ENCODE measurements at regions not wholly inside any gene's neighbourhood (a gene's known extent, or its start where the extent isn't known, plus 50 kb on each side); places are given as distances from the start of the nearest gene placed in this dataset.
"Not testable (repeated sequence)": the region's sequence is repeated elsewhere in the genome, so short reads cannot be mapped to it uniquely, and the experiment has no call there.

GRCh38 chr17:27365329-27365945 lies 71.5 kb downstream of the WSB1 start:
- not testable (repeated sequence) for DNase-seq (ENCODE audit: low spot score)

- DNase-seq (ENCODE audit: low spot score), result no peak
Observed at GRCh38 chr17:27366437-27366836, 72.5 kb downstream of the WSB1 start.

GRCh38 chr17:27367121-27367981 lies 73.4 kb downstream of the WSB1 start:
- DNase-seq (ENCODE audit: low spot score), result no peak

- no peak for DNase-seq (ENCODE audit: low spot score)
Observed at GRCh38 chr17:27368151-27368795, 74.4 kb downstream of the WSB1 start.

- no peak for DNase-seq (ENCODE audit: low spot score)
Observed at GRCh38 chr17:27368980-27369379, 75.1 kb downstream of the WSB1 start.

GRCh38 chr17:27370776-27371175 lies 76.9 kb downstream of the WSB1 start:
- no peak for DNase-seq (ENCODE audit: low spot score)

- not testable (repeated sequence) for DNase-seq (ENCODE audit: low spot score)
Observed at GRCh38 chr17:27373695-27374094, 79.8 kb downstream of the WSB1 start.

- no peak for DNase-seq (ENCODE audit: low spot score)
Observed at GRCh38 chr17:27376637-27377547, 79.4 kb upstream of the KSR1 start.

GRCh38 chr17:27378482-27379175 lies 77.6 kb upstream of the KSR1 start:
- no peak for DNase-seq (ENCODE audit: low spot score)

- peak; percentile 70 for DNase-seq (ENCODE audit: low spot score)
Observed at GRCh38 chr17:27379888-27380533, 76.2 kb upstream of the KSR1 start.

- no peak for DNase-seq (ENCODE audit: low spot score)
Observed at GRCh38 chr17:27380551-27380950, 75.7 kb upstream of the KSR1 start.

- peak; percentile 85 for DNase-seq (ENCODE audit: low spot score)
Observed at GRCh38 chr17:27381007-27381501, 75.2 kb upstream of the KSR1 start.

GRCh38 chr17:27382025-27382424 lies 74.2 kb upstream of the KSR1 start:
- DNase-seq (ENCODE audit: low spot score), result no peak

- DNase-seq (ENCODE audit: low spot score), result no peak
Observed at GRCh38 chr17:27384261-27384701, 72.0 kb upstream of the KSR1 start.

GRCh38 chr17:27384726-27385125 lies 71.5 kb upstream of the KSR1 start:
- no peak for DNase-seq (ENCODE audit: low spot score)

- DNase-seq (ENCODE audit: low spot score), result no peak
Observed at GRCh38 chr17:27385626-27386025, 70.6 kb upstream of the KSR1 start.

- no peak for DNase-seq (ENCODE audit: low spot score)
Observed at GRCh38 chr17:27386206-27387075, 69.8 kb upstream of the KSR1 start.

GRCh38 chr17:27389542-27390140 lies 66.6 kb upstream of the KSR1 start:
- DNase-seq (ENCODE audit: low spot score), result no peak

- DNase-seq (ENCODE audit: low spot score), result no peak
Observed at GRCh38 chr17:27390540-27390939, 65.7 kb upstream of the KSR1 start.

Measured in ecto neural progenitor cell (in vitro differentiated cells).